Fibroblast of mammary gland (primary cell): ENCODE measurements at regions not wholly inside any gene's neighbourhood (a gene's known extent, or its start where the extent isn't known, plus 50 kb on each side); places are given as distances from the start of the nearest gene placed in this dataset.

Source experiments
- DNase-seq: peaks from one replicate; pipeline ENCODE4 v3.0.0-alpha.2; 2010; ENCODE audit warnings: low read depth
- H3K4me3 ChIP-seq: 2 replicates; pipeline ENCODE4 v1.5.1; 2011; ENCODE audit warnings: low read depth, mild to moderate bottlenecking, low read length, moderate library complexity; ENCODE audit not compliant: control insufficient read depth
- CTCF ChIP-seq: conservative IDR thresholded peaks from 2 replicates; pipeline ENCODE4 v1.5.1; 2011; ENCODE audit warnings: low read depth, low read length, inconsistent platforms; ENCODE audit not compliant: control insufficient read depth, insufficient read depth

DNA sequence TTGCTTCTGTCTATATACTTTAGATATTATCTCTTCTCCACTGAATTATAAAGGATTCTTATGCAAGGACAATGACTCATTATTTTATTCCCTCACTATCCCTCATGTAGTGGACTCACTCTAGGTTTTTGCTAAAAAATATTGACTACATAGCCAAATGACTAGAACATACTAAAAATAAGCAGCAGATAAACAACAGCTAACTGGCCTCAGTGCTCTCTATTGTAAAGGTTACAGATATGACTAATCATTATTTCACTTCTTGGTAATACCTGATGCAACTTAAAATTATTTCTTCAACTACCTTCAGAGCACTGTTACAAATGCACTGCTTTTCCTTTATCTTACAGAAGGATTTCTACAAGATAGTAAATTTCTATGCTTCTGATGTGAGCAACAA is 147.6 kb upstream of the DEPDC1 start:
- TF ChIP-seq CTCF = no peak
- no peak for DNase-seq
- H3K4me3 ChIP-seq = no peak overlapping the region

DNA sequence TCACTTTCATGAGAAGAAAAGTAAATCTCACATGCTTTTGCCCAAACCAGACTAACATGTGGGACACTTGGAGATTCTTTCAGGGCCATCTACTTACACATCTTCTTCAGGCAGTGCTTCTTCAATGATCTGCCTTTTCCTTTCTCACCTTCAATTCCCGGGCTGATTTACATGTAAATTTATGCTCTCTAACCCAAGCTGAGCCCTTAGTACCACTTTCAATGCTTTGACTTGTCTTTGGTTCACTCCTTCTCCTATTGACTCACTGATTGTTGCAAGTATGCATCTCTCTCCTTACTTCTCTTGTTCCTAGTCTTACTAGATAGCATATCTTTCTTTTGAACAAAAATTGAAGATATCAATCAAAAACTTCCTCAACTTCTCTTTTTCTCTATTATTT is 154.2 kb upstream of the DEPDC1 start:
- no peak overlapping the region for H3K4me3 ChIP-seq
- no peak for DNase-seq
- TF ChIP-seq CTCF = no peak

DNA sequence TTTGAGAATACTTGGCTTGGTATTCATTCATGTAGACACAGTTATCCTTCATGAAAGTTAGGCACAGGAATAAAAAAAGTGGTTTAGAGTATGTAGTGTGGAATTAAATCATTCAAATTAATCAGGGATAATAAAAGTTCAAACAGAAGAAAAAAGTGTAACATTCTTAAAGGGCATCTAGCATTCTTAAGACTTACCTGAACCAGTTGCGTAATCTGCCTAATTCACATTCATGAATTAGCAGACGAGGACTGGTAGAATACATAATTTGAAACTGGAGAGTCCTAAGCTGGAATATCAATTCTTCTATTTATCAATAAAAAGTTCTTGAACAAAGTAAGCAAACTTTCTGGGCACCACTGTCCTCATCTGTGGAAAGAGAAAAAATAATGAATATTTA is 157.0 kb upstream of the DEPDC1 start:
- TF ChIP-seq CTCF = no peak
- no peak for DNase-seq

DNA sequence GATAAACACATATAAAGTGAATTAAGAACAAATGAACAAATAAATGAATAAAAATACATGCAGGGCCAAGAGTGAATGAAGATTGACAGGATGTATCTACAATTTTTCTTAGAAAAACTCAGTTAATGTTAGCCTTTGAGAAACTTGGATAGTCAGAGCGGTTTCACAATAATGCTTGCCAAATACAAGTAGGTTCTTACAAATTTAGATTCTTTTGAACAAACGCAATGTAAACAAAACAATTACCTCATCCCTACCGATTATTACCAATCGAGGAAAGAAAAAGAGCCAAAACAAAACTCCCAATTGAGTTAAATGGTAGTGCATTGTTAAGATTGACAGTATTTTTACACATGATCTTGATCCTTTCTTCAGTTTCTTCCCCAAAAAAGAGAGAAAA is 176.9 kb upstream of the DEPDC1 start:
- no peak for TF ChIP-seq CTCF
- DNase-seq = peak; percentile 49
- H3K4me3 ChIP-seq = no peak overlapping the region

More for the DNA sequence above, 157.0 kb upstream of the DEPDC1 start:
- H3K4me3 ChIP-seq = no peak overlapping the region

DNA sequence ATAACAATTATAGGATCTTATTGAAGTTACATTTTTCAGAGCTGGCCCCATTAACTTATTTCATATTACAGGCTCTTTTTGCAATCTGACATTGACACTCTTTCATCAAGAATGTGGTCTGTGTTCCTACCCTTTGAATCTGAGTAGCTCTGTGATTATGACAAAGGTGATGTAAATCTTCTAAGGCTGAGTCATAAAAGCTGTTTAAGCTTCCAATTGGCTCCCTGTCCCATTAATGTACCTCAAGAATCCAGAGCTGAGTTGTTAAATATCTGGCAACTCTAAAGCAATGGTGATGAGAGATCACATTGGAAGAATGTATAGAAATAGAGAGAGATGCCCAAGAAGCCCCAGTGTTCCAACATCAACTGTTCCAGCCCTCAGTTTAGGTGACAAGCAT is 178.5 kb upstream of the DEPDC1 start:
- no peak overlapping the region for H3K4me3 ChIP-seq
- TF ChIP-seq CTCF = no peak
- DNase-seq = peak; percentile 8

DNA sequence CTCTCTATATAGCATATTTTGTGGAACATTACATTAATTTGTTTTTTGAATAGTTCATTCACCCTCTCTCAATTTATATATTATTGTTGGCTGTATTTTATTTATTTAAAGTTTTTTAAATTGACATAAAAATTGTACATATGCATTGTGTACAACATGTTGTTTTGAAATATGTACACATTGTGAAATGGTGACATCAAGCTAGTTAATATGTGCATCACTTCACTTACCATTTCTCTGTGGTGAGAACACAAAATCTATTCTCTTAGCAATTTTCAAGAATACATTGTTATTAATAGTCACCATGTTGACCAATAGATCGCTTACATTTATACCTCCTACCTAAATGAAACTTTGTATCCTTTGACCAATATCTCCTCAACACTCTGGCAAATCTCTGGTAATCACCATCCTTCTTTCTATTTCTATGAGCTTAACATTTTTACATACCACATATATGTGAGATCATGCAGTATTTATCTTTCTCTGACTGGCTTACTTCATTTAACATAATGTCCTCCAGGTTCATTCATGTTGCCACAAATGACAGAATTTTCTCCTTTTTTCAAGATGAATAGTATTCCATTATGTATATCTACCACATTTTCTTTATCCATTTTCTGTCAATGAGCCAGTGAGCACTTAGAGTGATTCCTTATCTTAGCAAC is 180.9 kb upstream of the DEPDC1 start:
- no peak overlapping the region for H3K4me3 ChIP-seq
- no peak for DNase-seq
- no peak for TF ChIP-seq CTCF

DNA sequence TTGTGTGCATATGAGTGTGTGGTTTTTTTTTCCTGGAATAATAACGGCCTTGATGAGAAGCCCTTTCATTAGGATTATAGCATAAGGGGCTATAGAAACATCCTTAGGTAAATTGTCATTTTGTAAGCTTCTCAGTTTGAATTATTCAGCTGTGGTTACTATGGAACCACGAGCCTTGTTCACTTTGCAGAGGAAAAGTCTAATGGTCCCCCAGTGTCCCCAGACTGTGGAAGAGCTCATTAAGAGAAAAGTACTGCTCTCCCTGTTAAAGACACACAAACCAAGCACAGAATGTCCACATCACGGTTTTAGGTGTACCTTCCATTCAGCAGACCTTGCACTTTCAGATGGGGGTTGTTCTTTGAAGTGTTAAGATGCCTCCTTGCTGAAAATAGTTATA is 199.3 kb upstream of the DEPDC1 start:
- no peak for DNase-seq
- no peak for TF ChIP-seq CTCF

More for the DNA sequence above, 199.3 kb upstream of the DEPDC1 start:
- H3K4me3 ChIP-seq = no peak overlapping the region
